GM10266 (cell line): ENCODE measurements at regions not wholly inside any gene's neighbourhood (a gene's known extent, or its start where the extent isn't known, plus 50 kb on each side); places are given as distances from the start of the nearest gene placed in this dataset.

ENCODE experiments used
- DNase-seq: peaks from one replicate; pipeline ENCODE4 v3.0.0; 2012; ENCODE audit errors: extremely low spot score
- TF ChIP-seq, protein P1 (sequence below): IDR thresholded peaks from 2 replicates; pipeline ENCODE4 v1.5.1; 2012; ENCODE audit warnings: mild to moderate bottlenecking, low read depth; ENCODE audit not compliant: control insufficient read depth, insufficient read depth; ENCODE audit errors: missing control alignments

GRCh38 chrX:124250835-124251437 lies 81.5 kb upstream of the TEX13D start:
- TF ChIP-seq, protein P1, sequence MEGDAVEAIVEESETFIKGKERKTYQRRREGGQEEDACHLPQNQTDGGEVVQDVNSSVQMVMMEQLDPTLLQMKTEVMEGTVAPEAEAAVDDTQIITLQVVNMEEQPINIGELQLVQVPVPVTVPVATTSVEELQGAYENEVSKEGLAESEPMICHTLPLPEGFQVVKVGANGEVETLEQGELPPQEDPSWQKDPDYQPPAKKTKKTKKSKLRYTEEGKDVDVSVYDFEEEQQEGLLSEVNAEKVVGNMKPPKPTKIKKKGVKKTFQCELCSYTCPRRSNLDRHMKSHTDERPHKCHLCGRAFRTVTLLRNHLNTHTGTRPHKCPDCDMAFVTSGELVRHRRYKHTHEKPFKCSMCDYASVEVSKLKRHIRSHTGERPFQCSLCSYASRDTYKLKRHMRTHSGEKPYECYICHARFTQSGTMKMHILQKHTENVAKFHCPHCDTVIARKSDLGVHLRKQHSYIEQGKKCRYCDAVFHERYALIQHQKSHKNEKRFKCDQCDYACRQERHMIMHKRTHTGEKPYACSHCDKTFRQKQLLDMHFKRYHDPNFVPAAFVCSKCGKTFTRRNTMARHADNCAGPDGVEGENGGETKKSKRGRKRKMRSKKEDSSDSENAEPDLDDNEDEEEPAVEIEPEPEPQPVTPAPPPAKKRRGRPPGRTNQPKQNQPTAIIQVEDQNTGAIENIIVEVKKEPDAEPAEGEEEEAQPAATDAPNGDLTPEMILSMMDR: no peak
- no peak for DNase-seq

DNA sequence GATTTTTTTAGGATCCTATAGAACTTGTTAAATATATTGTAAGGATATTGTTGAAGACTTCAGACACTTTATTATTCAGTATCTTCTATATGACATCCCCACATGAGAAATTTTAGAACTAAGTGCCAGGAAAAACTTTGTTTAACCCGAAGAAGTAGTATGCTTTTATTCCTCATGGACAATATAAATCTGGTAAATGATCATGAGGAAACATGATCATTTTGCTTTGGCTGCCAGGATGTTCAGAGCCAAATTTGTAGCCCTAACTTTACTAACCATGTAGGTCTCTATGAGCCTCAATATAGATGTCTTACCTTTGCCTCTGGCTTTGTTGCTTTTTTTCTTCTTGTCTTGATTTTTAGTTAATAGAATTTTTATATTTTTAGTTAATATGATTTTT lies 77.8 kb upstream of the TEX13D start:
- TF ChIP-seq, protein P1: no peak
- no peak for DNase-seq

- TF ChIP-seq, protein P1: no peak
- no peak for DNase-seq
These were observed 76.2 kb upstream of the TEX13D start for GRCh38 chrX:124256216-124256615.

DNA sequence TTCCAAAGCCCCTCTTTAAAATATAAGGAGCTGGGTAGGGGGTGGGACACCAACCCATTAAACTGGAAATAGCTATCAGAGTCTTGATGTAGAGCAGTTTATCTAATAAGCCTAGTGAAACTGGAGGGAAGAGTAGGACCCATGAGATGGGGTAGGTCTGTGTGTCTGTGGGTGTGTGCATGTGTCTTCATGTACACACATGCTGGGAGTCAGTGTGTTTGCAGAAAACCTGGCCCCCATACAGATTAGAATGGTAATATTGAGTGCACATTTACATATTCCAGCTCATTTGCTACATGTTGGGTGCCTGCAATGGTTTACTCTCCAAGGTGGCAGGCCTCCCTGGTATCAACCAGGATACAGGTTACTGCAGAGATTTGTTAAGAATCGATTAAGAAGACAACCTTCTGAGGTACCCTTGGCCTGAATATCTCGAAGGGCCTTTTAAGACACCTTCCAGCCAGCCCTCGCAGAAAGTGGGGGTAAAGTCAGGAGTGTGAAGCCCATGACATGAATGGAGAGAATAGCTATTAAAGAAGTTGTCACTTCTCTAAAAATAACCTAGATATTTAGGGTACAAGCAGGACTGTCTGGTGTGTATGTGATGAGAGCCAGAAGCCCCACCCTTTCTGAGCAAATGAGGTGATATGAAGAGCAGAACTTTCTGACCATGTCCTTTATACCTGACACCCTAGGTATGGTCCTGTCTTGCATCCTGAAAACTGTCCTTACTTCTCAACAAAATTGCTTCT lies 75.7 kb upstream of the TEX13D start:
- TF ChIP-seq, protein P1: no peak
- DNase-seq: no peak

- no peak for DNase-seq
- TF ChIP-seq, protein P1: no peak
These were observed 74.3 kb upstream of the TEX13D start for GRCh38 chrX:124257924-124258702.

DNA sequence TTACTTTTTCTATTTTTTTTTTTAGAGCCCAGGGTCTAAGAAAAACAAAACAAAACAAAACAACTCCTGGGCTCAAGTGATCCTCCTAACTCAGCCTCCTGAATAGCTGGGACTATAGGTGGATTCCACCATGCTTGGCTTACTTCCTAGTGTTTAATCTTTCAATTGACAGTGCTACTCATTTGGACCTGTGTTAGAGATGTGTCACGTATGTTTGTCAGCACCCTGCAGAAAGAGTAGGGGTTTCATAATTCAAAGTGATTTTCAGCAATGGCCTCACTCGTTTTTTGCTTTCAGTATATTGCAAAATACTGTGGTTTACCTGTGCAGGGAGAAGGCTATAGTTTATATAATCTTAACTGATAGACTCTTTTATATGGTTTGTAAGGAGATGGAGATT lies 71.6 kb upstream of the TEX13D start:
- no peak for DNase-seq
- TF ChIP-seq, protein P1: no peak
